Right forelimb (tissue), 1 donor: ENCODE measurements at regions not wholly inside any gene's neighbourhood (a gene's known extent, or its start where the extent isn't known, plus 50 kb on each side); places are given as distances from the start of the nearest gene placed in this dataset.
"Not testable (repeated sequence)": the region's sequence is repeated elsewhere in the genome, so short reads cannot be mapped to it uniquely, and the experiment has no call there.

ENCODE experiments used
- DNase-seq: peaks from one replicate; pipeline ENCODE4 v3.0.0-alpha.2; 2018

DNA sequence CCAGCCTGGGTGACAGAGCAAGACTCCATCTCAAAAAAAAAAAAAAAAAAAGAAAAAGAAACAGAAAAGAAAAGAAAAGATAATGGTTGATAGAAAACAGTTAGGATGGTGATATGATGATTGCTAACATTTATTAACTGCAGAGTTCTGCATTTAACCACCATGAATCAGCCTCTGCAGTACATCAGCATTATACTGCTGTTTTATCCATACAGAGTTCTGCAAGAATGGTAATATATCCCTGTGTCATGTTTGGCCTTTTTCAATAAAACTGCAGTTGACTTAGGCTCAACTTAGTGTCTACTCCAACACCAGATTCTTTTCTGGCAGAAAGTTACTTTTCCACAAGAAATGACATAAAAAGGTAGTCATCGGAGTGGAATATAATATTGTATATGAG, 62.6 kb downstream of the DUSP6 start:
- DNase-seq: no peak

DNA sequence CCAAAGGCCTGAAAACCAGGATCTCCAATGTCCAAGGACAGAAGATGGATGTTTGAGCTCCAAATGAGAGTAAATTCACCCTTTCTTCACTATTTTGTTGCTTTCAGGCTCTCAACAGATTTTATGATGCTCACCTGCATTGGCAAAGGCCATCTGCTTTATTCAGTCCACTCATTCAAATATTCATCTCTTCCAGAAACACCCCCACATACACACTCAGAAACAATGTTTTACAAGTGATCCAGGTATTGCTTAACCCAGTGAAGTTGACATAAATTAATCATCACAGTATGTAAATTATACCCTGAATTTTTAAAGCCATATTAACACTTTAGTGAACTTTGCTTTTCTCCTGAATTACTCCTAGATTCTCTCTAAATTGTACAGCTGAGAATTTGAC, 63.3 kb downstream of the DUSP6 start:
- DNase-seq: no peak

DNA sequence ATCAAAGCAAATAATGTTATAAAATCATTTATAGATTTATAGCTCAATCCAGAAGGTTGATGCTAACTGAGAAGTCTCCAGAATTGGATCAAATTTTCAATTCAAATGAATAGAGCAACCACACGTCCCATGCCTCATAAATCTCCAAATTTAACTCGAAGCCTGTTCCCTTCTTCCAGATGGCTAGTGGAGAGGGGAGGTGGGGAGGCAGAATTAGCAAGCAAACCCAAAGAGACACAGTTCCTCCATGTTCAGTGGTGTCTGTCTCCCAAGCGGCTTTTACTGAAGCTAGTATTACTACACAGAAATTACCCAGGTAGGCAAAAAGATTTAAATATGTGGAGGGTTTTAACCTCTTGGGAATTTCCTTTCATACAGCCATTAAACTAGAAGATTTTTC, 65.8 kb downstream of the DUSP6 start:
- no peak for DNase-seq

DNA sequence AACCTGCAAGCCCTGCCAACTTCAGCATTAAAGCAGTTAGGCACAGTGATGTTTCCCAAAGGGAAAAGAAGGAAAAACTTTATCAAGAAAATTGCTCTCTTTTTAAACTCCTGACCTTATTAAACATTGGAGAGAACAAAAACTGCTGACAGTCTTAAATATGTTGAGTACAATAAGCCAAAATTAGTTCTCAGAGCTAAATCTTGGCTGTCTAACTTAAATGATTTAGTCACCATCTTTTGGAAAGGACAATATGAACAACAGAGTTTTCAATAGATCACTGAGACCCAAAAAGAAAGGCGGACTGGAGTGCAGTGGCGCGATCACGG, 70.8 kb downstream of the DUSP6 start:
- no peak for DNase-seq

DNA sequence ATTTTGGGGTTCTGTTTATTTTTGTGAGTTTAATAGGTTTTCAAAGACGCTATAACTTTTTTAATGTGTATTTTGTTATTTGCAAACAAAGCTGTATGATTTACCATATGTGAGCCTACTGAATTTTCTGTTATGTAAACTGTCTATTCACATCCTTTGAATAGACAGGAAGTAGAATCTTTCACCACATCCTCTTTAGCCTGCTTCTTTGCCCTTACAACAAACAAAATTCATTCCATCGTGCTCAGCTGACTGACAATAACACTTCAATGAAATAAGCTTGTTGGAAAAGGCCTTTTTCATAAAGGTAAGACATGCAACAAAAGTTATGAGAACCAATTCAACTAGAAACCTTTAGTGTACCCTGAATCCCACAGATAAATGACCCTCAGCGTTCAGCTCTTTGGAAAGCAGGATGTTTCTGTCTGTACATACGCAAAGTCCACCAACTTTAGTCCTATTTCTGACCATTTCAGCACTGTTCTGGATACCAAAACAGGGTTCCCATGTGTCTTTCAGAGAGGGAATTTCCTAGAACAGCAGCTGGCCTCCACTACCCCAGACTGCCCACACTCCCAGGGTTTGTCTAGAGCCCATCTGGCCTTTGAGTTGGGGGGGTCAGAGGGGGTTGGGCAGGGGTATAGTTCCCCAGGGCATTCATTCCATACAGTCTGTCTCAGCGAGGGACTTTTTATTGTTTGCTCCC, 71.3 kb downstream of the DUSP6 start:
- DNase-seq: no peak

DNA sequence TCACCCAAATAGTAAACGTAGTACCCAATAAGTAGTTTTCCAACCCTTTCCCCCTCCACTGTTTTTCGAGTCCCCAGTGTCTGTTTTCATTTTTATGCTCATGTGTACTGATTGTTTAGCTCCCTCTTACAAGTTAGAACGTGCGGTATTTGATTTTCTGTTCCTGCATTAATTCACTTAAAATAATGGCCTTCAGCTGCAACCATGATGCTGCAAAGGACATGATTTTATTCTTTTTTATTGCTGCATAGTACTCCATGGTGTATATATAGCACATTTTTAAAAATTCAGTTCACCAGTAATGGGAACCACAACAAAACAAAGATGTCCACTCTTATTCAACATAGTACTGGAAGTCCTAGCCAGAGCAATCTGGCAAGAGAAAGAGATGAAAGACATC, 72.8 kb downstream of the DUSP6 start:
- no peak for DNase-seq

DNA sequence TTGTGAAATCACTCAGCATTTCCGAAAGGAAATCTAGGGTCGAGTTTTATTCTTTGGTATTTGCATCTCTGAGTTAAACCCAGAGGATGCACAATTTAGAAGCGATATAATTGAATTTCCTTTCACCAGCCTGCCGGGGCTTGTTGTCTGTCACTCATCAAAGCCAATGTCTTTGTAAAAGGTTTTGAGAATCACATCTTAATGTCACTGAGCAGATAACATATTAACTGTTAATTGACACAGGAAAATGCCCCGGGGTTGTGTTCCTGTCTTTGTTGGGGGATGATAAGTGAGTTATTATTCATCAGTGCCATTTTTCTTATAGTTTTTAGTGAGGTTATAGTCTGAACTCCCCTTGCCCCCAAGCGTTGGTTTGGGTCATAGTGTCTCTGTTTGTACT, 73.4 kb downstream of the DUSP6 start:
- DNase-seq: no peak

DNA sequence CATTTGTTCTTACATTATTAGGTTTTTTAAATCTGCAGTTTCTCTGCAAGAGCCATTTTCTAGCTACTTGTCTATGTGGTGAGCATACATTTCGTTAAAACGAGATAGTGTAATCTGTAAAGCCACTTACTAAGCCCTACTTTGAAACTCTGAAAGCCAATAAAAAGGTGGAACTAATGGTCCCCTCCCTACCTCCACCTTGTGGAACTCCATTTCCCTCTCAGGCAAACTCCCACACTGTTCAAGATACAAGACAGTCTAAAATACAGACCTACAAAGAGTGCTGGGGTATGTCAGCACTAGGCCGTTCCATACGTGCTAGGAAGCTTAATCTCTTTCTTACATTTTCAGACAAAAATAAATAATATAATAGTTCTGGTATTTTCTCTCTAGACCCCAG, 74.1 kb downstream of the DUSP6 start:
- no peak for DNase-seq

DNA sequence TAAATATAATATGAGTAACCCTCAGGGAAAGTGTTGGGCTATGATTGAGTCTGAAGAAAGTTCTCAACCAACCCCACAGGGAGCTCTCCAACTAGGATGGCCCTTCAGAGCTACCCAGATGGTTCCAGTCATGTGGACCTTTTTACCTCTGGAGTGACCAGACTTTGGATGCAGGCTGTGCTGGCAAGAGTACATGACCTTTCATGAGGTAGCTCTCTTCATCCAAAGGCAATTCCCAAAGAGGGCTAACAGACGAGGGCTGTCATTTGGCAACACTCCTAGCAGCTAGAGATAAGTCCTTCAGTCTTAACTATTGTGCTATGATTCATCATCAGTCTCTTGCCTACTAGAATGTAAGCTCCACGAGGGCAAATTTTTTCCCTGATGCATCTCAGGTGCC, 75.4 kb downstream of the DUSP6 start:
- no peak for DNase-seq

DNA sequence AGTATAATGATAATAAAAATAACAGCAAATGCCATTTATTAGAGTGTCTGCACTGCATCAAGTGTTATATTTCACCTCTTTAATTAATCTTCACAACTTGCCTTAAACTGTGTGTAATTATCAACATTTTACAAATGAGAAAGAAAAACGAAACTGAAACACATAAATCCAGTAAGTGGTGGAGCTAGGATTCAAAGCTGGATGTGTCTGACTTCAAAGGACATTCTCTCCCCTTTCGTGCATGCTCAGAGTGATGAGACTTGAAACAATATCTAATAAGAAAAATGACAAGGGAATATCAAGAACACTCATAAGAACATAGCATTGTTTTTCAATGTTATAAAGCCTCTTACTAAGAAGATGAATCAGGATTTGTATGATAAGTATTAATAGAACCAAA, 78.8 kb downstream of the DUSP6 start:
- no peak for DNase-seq

DNA sequence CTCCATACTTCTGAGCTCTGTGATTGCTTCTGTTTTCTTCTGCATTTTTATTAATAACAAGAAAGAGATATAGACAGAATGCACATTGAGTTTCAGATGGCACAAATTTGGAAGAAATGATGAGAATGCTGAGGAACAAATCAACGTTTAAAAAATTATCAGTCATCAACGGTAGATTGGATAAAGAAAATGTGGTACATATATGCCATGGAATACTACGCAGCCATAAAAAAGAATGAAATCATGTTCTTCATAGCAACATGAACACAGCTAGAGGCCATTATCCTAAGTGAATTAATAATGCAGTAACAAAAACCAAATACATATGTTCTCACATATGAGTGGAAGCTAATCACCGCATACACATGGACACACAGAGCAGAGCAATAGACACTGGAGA, 81.8 kb downstream of the DUSP6 start:
- no peak for DNase-seq

DNA sequence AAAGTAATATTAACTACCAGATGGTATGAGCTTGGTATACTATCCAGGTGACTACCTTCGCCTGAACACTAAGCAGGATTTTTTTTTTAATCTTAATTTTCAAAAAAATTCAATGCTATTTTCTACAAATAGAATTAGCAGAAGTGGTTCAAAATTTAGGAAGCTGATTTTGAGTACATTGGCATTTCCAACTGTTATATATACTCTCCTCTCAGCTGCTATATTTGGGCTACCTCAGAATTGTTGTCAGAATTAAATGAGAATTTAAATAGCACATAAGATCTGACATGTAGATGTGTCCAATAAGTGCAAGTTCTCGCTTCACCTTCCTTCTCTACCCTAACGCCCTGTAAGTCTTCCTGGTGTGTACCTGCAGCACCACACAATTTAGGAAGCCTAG, 83.1 kb downstream of the DUSP6 start:
- DNase-seq: no peak

DNA sequence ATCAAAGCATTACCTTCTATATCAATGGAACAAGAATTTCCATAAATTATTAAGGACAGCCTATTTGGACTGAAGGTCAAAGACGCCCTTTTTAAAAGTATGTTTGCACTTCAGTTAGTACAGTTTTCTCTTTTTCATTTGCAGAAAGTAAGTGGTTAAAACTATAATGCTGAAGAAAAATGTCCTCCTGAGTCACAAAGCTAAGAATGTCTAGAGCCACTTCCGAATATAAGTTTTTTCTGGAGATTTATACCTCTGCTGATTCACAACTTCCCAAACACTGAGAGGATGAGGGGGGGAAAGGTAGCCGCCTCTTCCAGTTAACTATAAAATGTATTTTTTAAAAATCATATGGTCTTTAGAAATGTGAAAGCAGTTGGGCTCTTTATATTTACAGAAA, 84.9 kb downstream of the DUSP6 start:
- DNase-seq: no peak

DNA sequence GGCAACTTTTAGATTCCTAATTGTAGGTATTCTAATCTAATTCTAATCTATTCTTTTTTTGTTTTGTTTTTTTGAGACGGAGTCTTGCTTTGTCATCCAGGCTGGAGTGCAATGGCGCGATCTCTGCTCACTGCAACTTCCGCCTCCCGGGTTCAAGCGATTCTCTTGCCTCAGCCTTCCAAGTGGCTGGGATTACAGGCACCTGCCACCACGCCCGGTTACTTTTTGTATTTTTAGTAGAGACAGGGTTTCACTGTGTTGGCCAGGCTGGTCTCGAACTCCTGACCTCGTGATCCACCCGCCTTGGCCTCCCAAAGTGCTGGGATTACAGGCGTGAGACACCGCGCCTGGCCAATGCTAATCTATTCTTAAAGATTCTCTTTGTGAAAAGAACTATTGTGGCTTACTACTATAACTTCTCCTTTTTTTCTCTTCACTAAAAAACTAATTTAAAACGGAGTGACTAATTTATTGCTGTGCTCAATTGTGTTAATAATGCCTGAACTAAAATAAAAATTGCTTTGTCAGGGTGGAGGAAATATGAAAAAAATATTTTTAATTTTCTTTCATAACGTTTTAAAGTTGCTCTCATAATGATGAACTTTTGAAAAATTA, 85.6 kb downstream of the DUSP6 start:
- not testable (repeated sequence) for DNase-seq

DNA sequence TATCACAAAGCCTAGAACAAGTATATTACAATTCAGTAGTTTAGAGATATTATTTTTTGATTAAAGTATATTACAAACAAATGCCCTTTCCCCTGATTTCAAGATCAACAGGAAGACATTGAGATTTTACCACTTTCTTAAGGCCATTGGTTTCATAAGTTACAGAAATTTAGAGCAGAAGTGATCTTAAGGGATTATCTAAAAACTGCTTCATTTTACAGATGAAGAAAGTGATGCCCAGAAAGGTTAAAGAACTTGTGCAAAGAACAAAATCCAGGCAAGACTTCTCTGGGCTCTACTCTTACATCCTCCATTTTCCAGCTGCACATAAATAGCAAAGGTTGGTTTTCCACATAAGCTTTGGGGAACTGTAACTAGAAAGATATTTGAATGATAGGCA, 87.5 kb downstream of the DUSP6 start:
- no peak for DNase-seq

DNA sequence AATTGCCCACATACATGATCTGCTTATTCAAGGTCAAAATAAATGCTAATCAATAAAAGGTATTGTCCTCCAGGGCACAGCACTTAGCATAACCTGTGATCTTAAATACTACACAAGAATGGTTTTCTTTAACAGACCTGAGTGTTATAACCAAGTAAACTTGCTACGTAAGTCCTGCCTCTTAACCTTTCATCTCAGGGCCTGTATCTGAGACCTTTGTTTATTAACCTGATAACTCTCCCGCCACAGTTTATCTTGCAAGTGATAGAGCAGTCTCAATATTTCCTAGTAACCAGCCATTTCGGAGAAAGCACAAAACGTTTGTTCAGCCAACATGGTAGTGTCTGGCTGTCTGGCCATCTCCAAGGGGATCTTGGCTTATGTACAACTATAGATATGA, 88.4 kb downstream of the DUSP6 start:
- DNase-seq: no peak

DNA sequence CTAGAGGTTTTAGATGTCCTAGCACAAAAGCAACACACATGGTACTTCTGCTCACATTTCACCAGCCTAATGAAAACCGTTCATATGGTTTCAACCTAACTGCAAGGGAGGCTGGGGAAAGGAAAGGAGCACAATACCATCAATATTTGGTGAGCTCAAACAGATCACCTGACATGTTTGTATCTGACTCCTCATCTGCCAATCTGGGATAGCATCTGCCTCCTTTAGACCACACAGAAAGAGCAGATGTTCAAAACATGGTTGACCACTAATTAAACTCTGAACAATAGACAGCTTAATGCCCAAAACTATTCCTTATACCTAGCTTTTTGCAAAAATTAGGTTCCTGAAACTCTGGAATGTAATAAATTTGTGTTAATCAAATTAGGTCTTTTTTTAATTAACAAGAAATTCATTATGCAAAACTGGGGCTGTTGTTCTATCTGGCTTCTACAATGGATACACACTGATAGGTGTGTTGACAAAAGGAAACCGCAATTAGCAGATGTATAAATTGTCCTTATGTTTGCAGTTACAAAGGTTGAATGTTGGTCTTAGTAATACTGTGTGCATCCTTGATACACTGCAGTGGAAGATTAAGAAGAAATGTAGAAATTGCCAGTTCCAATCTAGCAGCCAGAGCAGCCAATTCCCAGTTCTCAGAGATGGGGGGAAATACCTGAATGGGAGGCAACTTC, 89.3 kb downstream of the DUSP6 start:
- DNase-seq: no peak

DNA sequence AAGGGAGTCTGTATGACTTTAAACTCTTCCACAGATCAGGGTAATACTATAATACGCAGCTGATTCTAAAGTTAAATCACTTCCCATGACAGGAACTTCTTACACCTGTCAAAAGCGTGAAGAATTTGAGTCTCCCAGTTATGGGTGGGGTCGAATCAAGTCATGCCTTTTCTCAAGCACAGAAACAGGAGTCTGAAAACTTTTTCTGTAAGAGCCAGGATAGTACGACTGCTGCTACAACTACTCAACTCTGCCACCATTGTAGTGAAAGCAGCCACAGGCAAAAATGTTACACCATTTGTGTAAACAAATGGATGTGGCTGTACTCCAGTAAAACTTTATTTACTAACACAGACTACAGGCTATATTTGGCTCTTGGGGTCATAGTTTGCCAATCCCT, 90.3 kb downstream of the DUSP6 start:
- no peak for DNase-seq

DNA sequence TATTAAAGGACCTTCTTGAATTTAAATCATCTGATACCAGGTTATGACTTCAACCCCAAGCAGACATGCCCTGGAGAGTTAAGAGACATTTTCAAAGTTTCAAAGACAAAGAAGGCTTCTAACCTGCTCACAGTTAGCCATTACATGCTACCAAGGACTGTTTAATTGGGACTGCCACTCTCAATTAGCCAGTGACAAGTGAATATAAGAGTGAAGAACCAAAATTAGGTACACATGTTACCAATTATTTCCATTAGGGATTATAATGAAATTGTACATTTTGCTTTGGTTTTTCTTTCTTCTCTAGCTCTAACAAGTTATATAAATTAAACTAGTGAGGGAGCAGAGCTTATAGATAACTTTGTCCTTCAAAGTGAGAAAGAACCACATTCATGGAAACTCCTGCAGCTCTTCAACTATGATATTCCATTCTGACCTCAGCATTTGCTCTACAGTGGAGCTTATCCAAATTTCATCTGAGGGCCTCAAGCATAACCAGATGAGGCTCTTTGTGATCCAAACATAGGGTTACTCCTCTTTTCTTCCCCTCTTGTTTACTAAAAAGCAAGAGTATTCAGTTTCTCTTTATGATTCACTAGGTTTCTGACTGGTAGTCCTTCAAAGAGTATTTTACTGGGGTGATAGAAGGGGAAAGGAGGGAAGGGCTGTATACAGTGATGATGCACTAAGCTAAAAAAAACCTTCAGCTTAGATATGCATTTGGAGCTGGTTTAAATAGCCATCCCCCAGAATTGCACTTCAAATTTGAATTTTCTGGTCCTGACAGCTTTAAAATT, 91.3 kb downstream of the DUSP6 start:
- DNase-seq: no peak

DNA sequence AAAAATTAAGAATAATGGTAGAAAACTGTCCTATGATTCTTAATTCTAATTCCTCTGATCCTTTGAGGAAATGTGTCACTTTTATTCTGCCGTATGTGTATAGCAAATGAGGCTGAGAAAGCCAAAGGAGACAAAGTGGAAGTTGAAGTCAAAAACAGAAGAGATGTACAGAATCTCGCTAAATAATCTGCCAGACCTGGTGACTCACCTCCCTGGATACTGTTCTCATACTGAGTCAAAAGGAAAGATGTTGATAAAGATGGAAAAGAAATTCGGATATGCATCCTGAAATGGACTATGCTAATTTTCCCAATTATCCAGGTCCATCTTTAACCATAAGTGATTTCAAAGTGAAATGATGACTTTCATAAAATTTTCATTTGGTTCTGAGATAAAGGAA, 92.5 kb downstream of the DUSP6 start:
- no peak for DNase-seq

DNA sequence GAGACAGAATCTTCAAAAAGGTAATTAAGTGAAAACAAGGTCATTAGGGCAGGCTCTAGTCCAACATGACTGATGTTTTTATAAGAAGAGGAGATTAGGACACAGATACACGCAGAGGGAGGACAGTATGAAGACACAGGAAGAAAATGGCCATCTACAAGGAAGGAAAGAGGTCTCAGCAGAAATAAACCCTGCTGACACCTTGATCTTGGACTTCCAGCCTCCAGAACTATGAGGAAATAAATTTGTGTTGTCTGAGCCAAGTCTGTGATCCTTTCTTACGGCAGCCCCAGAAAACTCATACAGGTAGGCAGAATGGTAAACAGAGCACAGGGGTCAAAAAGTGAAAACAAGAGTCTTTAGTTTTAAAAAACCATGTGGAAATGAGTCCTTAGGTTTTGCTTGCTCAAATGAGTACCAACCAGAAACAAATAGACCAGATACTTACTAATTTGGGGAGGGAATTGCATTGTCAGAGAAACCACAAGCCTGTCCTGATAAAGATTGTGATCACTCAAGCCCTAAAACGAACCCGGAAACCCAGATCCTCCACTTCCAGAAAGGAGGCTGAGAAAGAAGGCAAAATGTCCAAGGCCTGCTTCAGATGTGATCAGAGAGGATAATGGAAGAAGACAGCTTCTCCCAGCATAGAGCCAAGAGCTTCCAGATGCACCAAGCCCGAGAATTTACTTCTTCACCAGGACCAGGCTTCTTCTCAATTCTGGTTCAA, 93.9 kb downstream of the DUSP6 start:
- no peak for DNase-seq

DNA sequence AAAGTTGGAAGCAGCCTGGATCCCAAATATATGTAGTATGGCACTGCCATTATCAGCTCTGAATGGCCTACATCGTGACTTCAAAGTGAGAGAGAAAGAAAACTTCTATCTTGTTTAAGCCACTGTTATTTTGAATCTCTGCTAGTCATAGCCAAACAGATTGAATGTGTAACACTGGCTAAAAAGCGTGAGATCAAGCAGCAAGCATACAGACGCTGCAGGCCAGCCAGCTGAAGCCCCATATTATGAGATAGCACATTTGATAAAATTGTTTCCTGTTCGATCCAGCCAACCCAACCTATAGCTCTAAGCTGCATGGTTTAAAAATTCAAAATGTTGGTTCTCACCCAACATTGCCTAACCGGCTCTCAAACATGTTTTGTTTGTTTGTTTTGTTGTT, 95.0 kb downstream of the DUSP6 start:
- no peak for DNase-seq

DNA sequence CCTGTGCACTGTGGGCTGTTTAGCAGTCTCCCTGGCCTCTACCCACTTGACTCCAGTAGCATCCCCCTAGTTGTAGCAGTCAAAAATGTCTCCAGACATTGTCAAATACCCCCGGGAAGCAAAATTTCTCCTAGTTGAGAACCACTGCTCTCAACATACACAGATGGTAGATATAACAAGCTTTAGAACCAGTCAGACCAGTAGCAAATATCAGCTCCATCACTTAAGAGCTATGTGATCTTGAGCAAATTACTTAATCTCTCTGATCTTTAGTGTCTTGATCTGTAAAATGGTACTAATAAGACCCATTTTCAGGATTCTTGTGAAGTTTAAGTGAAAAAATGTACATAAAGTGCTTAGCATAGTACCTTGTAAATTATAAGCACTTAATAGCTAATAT, 96.2 kb downstream of the DUSP6 start:
- no peak for DNase-seq
